ENCODE measurements at regions not wholly inside any gene's neighbourhood (a gene's known extent, or its start where the extent isn't known, plus 50 kb on each side); places are given as distances from the start of the nearest gene placed in this dataset.

DNA sequence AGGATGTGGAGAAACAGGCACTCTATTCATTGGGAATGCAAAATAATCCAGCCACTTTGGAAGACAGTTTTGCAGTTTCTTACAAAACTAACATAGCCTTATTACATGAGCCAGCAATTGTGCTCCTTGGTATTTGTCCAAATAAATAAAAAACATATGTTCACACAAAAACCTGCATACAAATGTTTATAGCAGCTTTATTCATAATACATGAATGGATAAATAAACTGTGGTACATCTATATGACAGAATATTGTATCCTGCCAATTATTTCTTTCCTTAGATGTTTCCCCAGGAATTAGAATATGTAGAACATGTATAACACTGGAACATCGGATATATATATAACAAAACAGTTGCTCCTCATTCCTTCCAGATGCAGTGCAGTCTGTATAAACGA, 57.7 kb upstream of the VEGFC start:
- TF ChIP-seq POLR2A (IDR thresholded peaks at IDR 0.05): no peak
- TF ChIP-seq POLR2AphosphoS5 (IDR thresholded peaks at IDR 0.05): no peak
